Left ventricle myocardium inferior (tissue), 1 donor: ENCODE measurements at regions not wholly inside any gene's neighbourhood (a gene's known extent, or its start where the extent isn't known, plus 50 kb on each side); places are given as distances from the start of the nearest gene placed in this dataset.
A peak's percentile ranks its signal among the peaks of the same experiment; 100 is the strongest.

Source experiments
- DNase-seq: peaks from one replicate; pipeline ENCODE4 v3.0.0-alpha.2; 2020
- H3K27ac ChIP-seq: fragments of 200-600 bp; replicated peaks from 2 replicates; pipeline ENCODE4 v1.8.0; 2021
- H3K27me3 ChIP-seq: fragments of 200-600 bp; 2 replicates; pipeline ENCODE4 v1.8.0; 2021; ENCODE audit warnings: low read depth
- H3K36me3 ChIP-seq: fragments of 200-600 bp; 2 replicates; pipeline ENCODE4 v1.8.0; 2021
- H3K4me1 ChIP-seq: fragments of 200-600 bp; 2 replicates; pipeline ENCODE4 v1.8.0; 2021
- H3K4me3 ChIP-seq: fragments of 200-600 bp; 2 replicates; pipeline ENCODE4 v1.8.0; 2021; ENCODE audit warnings: mild to moderate bottlenecking, moderate library complexity
- H3K9me3 ChIP-seq: fragments of 200-600 bp; replicated peaks from 2 replicates; pipeline ENCODE4 v1.8.0; 2021
- intact Hi-C: fragments of 100-400 bp; cut with micrococcal nuclease; formaldehyde crosslinking; loops from one replicate; pipeline ENCODE4 v1.11.0; 2022
- TF ChIP-seq, protein P1 (sequence below): fragments of 200-600 bp; IDR thresholded peaks from 2 replicates; pipeline ENCODE4 v1.8.0; 2021; ENCODE audit warnings: antibody characterized with exemption, mild to moderate bottlenecking, borderline replicate concordance
- donor health status: DM: no; HTN: yes; CAD: no; lungs with severe emphysema.

- H3K27me3 ChIP-seq, result no peaks in the 10 kb centered on the region
- TF ChIP-seq, protein P1, sequence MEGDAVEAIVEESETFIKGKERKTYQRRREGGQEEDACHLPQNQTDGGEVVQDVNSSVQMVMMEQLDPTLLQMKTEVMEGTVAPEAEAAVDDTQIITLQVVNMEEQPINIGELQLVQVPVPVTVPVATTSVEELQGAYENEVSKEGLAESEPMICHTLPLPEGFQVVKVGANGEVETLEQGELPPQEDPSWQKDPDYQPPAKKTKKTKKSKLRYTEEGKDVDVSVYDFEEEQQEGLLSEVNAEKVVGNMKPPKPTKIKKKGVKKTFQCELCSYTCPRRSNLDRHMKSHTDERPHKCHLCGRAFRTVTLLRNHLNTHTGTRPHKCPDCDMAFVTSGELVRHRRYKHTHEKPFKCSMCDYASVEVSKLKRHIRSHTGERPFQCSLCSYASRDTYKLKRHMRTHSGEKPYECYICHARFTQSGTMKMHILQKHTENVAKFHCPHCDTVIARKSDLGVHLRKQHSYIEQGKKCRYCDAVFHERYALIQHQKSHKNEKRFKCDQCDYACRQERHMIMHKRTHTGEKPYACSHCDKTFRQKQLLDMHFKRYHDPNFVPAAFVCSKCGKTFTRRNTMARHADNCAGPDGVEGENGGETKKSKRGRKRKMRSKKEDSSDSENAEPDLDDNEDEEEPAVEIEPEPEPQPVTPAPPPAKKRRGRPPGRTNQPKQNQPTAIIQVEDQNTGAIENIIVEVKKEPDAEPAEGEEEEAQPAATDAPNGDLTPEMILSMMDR, result no peak
Measured at GRCh38 chr9:107624234-107624948, 134.8 kb upstream of the KLF4 start.

GRCh38 chr9:107621436-107621835 is 131.9 kb upstream of the KLF4 start:
- TF ChIP-seq, protein P1, result no peak
- Histone ChIP-seq H3K4me1 (no peaks in the 10 kb centered on the region), H3K27me3 (no peaks in the 10 kb centered on the region), H3K27ac (no peak overlapping the region), H3K4me3 (no peak overlapping the region), H3K36me3 (no peaks in the 10 kb centered on the region), H3K9me3 (no peaks in the 10 kb centered on the region)
- no peak for DNase-seq
- intact Hi-C loops, result no loop called here

More at GRCh38 chr9:107624234-107624948, 134.8 kb upstream of the KLF4 start:
- no peaks in the 10 kb centered on the region for H3K4me1 ChIP-seq
- intact Hi-C loops, result no loop called here
- no peak overlapping the region for H3K27ac ChIP-seq
- DNase-seq, result no peak
- H3K9me3 ChIP-seq, result no peaks in the 10 kb centered on the region
- no peak overlapping the region for H3K4me3 ChIP-seq
- H3K36me3 ChIP-seq, result no peaks in the 10 kb centered on the region

DNA sequence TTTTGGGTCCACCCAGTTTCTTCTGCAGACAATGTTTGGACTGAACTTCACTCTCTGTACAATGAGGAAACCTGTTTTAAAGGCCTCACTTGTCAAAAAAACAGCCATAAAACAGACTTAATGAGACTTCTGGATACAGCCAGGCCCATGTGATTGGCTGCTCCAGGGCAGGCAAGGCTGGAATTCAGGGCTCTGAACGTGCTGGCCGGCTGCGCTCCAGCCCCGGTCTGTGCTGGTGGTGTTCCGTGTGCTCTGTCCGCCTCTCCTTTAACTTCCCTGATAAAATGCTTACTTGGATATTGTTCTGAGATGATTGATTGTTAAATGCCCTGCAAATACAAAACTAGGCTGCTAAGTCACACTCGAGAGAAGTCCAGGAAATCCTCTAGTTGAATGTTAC is 131.2 kb upstream of the KLF4 start:
- intact Hi-C loops, result no loop called here

GRCh38 chr9:107620236-107620635 is 130.7 kb upstream of the KLF4 start:
- no peak for DNase-seq
- Histone ChIP-seq H3K36me3 (no peaks in the 10 kb centered on the region), H3K27ac (peak overlapping the region; percentile 30), H3K27me3 (no peaks in the 10 kb centered on the region), H3K4me3 (no peak overlapping the region), H3K9me3 (no peaks in the 10 kb centered on the region), H3K4me1 (no peaks in the 10 kb centered on the region)
- TF ChIP-seq, protein P1, result no peak
- intact Hi-C loops, result no loop called here

More for the DNA sequence above, 131.2 kb upstream of the KLF4 start:
- Histone ChIP-seq H3K4me3 (no peak overlapping the region), H3K9me3 (no peaks in the 10 kb centered on the region), H3K27me3 (no peaks in the 10 kb centered on the region), H3K27ac (peak overlapping the region; percentile 30), H3K4me1 (no peaks in the 10 kb centered on the region), H3K36me3 (no peaks in the 10 kb centered on the region)
- DNase-seq, result no peak
- TF ChIP-seq, protein P1, result no peak

DNA sequence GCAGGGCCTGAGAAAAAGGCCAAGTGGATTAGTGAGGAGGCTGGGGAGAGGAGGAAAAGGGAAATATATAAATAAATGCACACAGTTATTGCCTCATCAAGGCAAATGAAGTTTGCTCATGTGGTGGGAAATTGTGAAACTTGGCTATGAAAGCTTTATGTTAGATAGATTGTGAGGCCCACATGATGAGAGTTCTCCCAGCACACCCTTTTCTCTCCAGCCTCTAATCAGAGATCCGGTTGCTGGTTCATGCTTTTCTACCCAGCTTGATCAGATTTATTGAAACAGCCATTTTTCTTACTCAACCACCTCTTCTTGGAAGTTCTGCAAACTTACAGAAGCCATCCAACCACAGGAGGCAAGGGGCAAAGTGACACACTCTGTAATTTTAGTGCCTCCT is 125.8 kb upstream of the KLF4 start:
- TF ChIP-seq, protein P1, result no peak
- intact Hi-C loops, result loop anchor here (10.0 kb wide), 1 partner anchor 61 kb away; no protein-coding TSS in a partner anchor
- DNase-seq, result no peak
- H3K4me3 ChIP-seq, result no peak overlapping the region
- no peaks in the 10 kb centered on the region for H3K9me3 ChIP-seq
- no peak overlapping the region for H3K27ac ChIP-seq
- H3K4me1 ChIP-seq, result peaks cover 3% of the 10 kb centered on the region
- H3K27me3 ChIP-seq, result no peaks in the 10 kb centered on the region
- H3K36me3 ChIP-seq, result no peaks in the 10 kb centered on the region
